H9 (cell line): ENCODE measurements at regions not wholly inside any gene's neighbourhood (a gene's known extent, or its start where the extent isn't known, plus 50 kb on each side); places are given as distances from the start of the nearest gene placed in this dataset.

Experiments used
- DNase-seq: peaks from one replicate; pipeline ENCODE4 v3.0.0-alpha.2; 2017
- H2AFZ ChIP-seq: one replicate; pipeline ENCODE4 v1.6.1; 2013; ENCODE audit warnings: mild to moderate bottlenecking, low read length, control low read depth, moderate library complexity
- H2AK5ac ChIP-seq: 2 replicates; pipeline ENCODE4 v1.6.1; 2013; ENCODE audit warnings: low read length, control low read depth, mixed read lengths; ENCODE audit not compliant: insufficient read length
- H2BK120ac ChIP-seq: one replicate; pipeline ENCODE4 v1.6.1; 2013; ENCODE audit warnings: low read depth, mild to moderate bottlenecking, low read length, control low read depth, inconsistent platforms; ENCODE audit not compliant: poor library complexity, severe bottlenecking
- H2BK12ac ChIP-seq: 2 replicates; pipeline ENCODE4 v1.6.1; 2013; ENCODE audit warnings: low read length, control low read depth, mixed read lengths, low read depth; ENCODE audit not compliant: insufficient read length
- H2BK15ac ChIP-seq: 2 replicates; pipeline ENCODE4 v1.6.1; 2013; ENCODE audit warnings: low read depth, low read length, control low read depth
- H2BK20ac ChIP-seq: one replicate; pipeline ENCODE4 v1.6.1; 2013; ENCODE audit warnings: low read depth, mild to moderate bottlenecking, low read length, control low read depth, inconsistent platforms; ENCODE audit not compliant: poor library complexity, severe bottlenecking
- H2BK5ac ChIP-seq: 2 replicates; pipeline ENCODE4 v1.6.1; 2013; ENCODE audit warnings: low read length, control low read depth, mixed read lengths; ENCODE audit not compliant: insufficient read length
- H3K14ac ChIP-seq: 2 replicates; pipeline ENCODE4 v1.6.1; 2013; ENCODE audit warnings: low read length, control low read depth; ENCODE audit not compliant: insufficient read depth
- H3K18ac ChIP-seq: 2 replicates; pipeline ENCODE4 v1.6.1; 2013; ENCODE audit warnings: low read depth, mild to moderate bottlenecking, mixed read lengths, low read length, control low read depth; ENCODE audit not compliant: insufficient read length
- H3K23ac ChIP-seq: 2 replicates; pipeline ENCODE4 v1.6.1; 2013; ENCODE audit warnings: low read length, control low read depth, mixed read lengths, low read depth; ENCODE audit not compliant: insufficient read length
- H3K23me2 ChIP-seq: 2 replicates; pipeline ENCODE4 v1.6.1; 2013; ENCODE audit warnings: low read depth, mild to moderate bottlenecking, mixed read lengths, low read length, control low read depth; ENCODE audit not compliant: insufficient read length, poor library complexity, severe bottlenecking
- H3K27ac ChIP-seq: 2 replicates; pipeline ENCODE4 v1.5.1; 2013; ENCODE audit warnings: low read length, control low read depth, mixed read lengths, low read depth; ENCODE audit not compliant: insufficient read length
- H3K27me3 ChIP-seq: 2 replicates; pipeline ENCODE4 v1.6.1; 2013; ENCODE audit warnings: low read length, control low read depth, inconsistent platforms; ENCODE audit not compliant: insufficient read depth
- H3K4ac ChIP-seq: 2 replicates; pipeline ENCODE4 v1.6.1; 2013; ENCODE audit warnings: low read depth, mild to moderate bottlenecking, control low read depth, inconsistent platforms, low read length, moderate library complexity
- H3K4me1 ChIP-seq: 2 replicates; pipeline ENCODE4 v1.6.1; 2013; ENCODE audit warnings: low read length, control low read depth, inconsistent platforms; ENCODE audit not compliant: insufficient read depth
- H3K4me2 ChIP-seq: 2 replicates; pipeline ENCODE4 v1.6.1; 2013; ENCODE audit warnings: low read length, control low read depth, mixed read lengths; ENCODE audit not compliant: insufficient read length, insufficient read depth
- H3K56ac ChIP-seq: 2 replicates; pipeline ENCODE4 v1.6.1; 2013; ENCODE audit warnings: low read depth, mild to moderate bottlenecking, mixed read lengths, low read length, control low read depth; ENCODE audit not compliant: insufficient read length
- H3K79me1 ChIP-seq: 2 replicates; pipeline ENCODE4 v1.6.1; 2013; ENCODE audit warnings: low read depth, mild to moderate bottlenecking, moderate library complexity, low read length, control low read depth, inconsistent platforms; ENCODE audit not compliant: insufficient read depth, poor library complexity, severe bottlenecking
- H3K79me2 ChIP-seq: 2 replicates; pipeline ENCODE4 v1.6.1; 2013; ENCODE audit warnings: low read length, control low read depth, inconsistent platforms; ENCODE audit not compliant: insufficient read depth
- H3K9ac ChIP-seq: 2 replicates; pipeline ENCODE4 v1.6.1; 2013; ENCODE audit warnings: low read length, control low read depth, mixed read lengths; ENCODE audit not compliant: insufficient read length; ENCODE audit errors: extremely low read depth
- H3K9me3 ChIP-seq: one replicate; pipeline ENCODE4 v1.6.1; 2013; ENCODE audit warnings: low read depth, low read length, inconsistent platforms; ENCODE audit not compliant: control insufficient read depth
- H3T11ph ChIP-seq: one replicate; pipeline ENCODE4 v1.6.1; 2013; ENCODE audit warnings: mild to moderate bottlenecking, low read length, control low read depth, inconsistent platforms
- H4K20me1 ChIP-seq: one replicate; pipeline ENCODE4 v1.6.1; 2013; ENCODE audit not compliant: control insufficient read depth, insufficient read length, insufficient read depth
- H4K5ac ChIP-seq: 2 replicates; pipeline ENCODE4 v1.6.1; 2013; ENCODE audit warnings: low read depth, mild to moderate bottlenecking, mixed read lengths, low read length, control low read depth; ENCODE audit not compliant: insufficient read length
- H4K8ac ChIP-seq: replicated peaks from 2 replicates; pipeline ENCODE4 v1.6.1; 2013; ENCODE audit warnings: low read length, control low read depth, mixed read lengths, low read depth; ENCODE audit not compliant: insufficient read length
- H4K91ac ChIP-seq: 2 replicates; pipeline ENCODE4 v1.6.1; 2013; ENCODE audit warnings: low read depth, mild to moderate bottlenecking, moderate library complexity, mixed read lengths, low read length, control low read depth; ENCODE audit not compliant: insufficient read length
- H3K27ac Mint-ChIP-seq, 3 experiments: 2 replicates in 2 of 3; 3 replicates in 1 of 3; pipeline ENCODE4 v1.8.0; 2020 to 2021; ENCODE audit warnings: mixed read lengths in 3 of 3, mild to moderate bottlenecking in 1 of 3, moderate library complexity in 1 of 3
- H3K27me3 Mint-ChIP-seq: 2 replicates; pipeline ENCODE4 v1.8.0; 2021; ENCODE audit warnings: low read depth, mild to moderate bottlenecking, moderate library complexity, mixed read lengths
- H3K36me3 Mint-ChIP-seq, 3 experiments: 2 replicates in 2 of 3; 3 replicates in 1 of 3; pipeline ENCODE4 v1.8.0; 2020 to 2021; ENCODE audit warnings: low read depth in 3 of 3, mixed read lengths in 3 of 3; ENCODE audit not compliant: insufficient read depth in 1 of 3
- H3K4me1 Mint-ChIP-seq, 2 experiments: 2 replicates each; pipeline ENCODE4 v1.8.0; 2020; ENCODE audit warnings: mixed read lengths in 2 of 2
- H3K4me3 Mint-ChIP-seq, 2 experiments: 2 replicates in 1 of 2; 3 replicates in 1 of 2; pipeline ENCODE4 v1.8.0; 2020 to 2021; ENCODE audit warnings: mild to moderate bottlenecking in 2 of 2, mixed read lengths in 2 of 2, moderate library complexity in 1 of 2
- H3K9me3 Mint-ChIP-seq, 2 experiments: 2 replicates in 1 of 2; 3 replicates in 1 of 2; pipeline ENCODE4 v1.8.0; 2020; ENCODE audit warnings: mild to moderate bottlenecking in 2 of 2, mixed read lengths in 2 of 2, moderate library complexity in 1 of 2
- TF ChIP-seq, protein P1 (sequence below): fragments of 200-600 bp; sonication (generic); conservative IDR thresholded peaks from 3 replicates; pipeline ENCODE4 v1.8.0; 2021; ENCODE audit warnings: antibody characterized with exemption, mild to moderate bottlenecking

DNA sequence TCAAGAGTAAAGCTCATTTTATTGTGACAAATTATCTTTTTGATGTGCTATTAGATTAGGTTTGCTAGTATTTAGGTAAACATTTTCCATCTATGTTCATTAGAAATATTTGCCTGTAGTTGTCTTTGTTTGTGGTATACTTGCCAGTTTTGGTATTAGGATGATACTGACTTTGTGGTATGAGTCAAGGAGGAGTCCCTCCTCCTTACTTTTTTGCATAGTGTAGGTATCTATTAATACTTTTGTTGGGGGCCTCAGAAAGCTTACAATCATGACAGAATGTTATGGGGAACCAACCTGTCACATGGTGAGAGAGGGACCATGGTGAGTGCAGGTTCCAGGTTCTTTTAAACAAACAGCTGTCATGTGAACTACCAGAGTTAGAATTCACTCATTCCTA lies 102.1 kb downstream of the ZWINT start:
- Histone ChIP-seq H4K5ac (no peak overlapping the region), H3K18ac (no peak overlapping the region), H3K56ac (no peak overlapping the region), H3K79me1 (no peaks in the 10 kb centered on the region), H2AFZ (no peak overlapping the region), H3K27me3 (no peaks in the 10 kb centered on the region), H3K27ac (no peak overlapping the region), H2BK15ac (no peak overlapping the region), H3K9me3 (no peaks in the 10 kb centered on the region), H3K9ac (no peak overlapping the region), H4K20me1 (no peaks in the 10 kb centered on the region), H2BK5ac (no peak overlapping the region), H3K14ac (no peak overlapping the region), H3K4me1 (no peaks in the 10 kb centered on the region), H2BK120ac (no peak overlapping the region), H3K79me2 (no peaks in the 10 kb centered on the region), H3K4me2 (no peak overlapping the region), H3K4ac (no peak overlapping the region), H3K23ac (no peak overlapping the region), H2BK12ac (no peak overlapping the region), H4K8ac (no peak overlapping the region), H3K23me2 (no peaks in the 10 kb centered on the region), H2AK5ac (no peak overlapping the region), H4K91ac (no peak overlapping the region), H3T11ph (no peak overlapping the region), H2BK20ac (no peak overlapping the region)
- Mint-ChIP-seq H3K9me3 (peaks cover 0 to 1% of the 10 kb centered on the region in 2 experiments; a peak in 2 of 5 replicates), H3K4me1 (no peaks in the 10 kb centered on the region), H3K4me3 (no peak overlapping the region), H3K27ac (no peak overlapping the region), H3K27me3 (no peaks in the 10 kb centered on the region; the same call in 1 of the 2 replicates), H3K36me3 (no peaks in the 10 kb centered on the region)
- TF ChIP-seq, protein P1, sequence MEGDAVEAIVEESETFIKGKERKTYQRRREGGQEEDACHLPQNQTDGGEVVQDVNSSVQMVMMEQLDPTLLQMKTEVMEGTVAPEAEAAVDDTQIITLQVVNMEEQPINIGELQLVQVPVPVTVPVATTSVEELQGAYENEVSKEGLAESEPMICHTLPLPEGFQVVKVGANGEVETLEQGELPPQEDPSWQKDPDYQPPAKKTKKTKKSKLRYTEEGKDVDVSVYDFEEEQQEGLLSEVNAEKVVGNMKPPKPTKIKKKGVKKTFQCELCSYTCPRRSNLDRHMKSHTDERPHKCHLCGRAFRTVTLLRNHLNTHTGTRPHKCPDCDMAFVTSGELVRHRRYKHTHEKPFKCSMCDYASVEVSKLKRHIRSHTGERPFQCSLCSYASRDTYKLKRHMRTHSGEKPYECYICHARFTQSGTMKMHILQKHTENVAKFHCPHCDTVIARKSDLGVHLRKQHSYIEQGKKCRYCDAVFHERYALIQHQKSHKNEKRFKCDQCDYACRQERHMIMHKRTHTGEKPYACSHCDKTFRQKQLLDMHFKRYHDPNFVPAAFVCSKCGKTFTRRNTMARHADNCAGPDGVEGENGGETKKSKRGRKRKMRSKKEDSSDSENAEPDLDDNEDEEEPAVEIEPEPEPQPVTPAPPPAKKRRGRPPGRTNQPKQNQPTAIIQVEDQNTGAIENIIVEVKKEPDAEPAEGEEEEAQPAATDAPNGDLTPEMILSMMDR, result no peak
- no peak for DNase-seq
